ENCODE measurements at regions not wholly inside any gene's neighbourhood (a gene's known extent, or its start where the extent isn't known, plus 50 kb on each side); places are given as distances from the start of the nearest gene placed in this dataset.

- no peak for DNase-seq
Measured at GRCh38 chr5:82684659-82685058, 392.5 kb downstream of the TMEM167A start.

- DNase-seq = no peak
Measured at GRCh38 chr5:82684165-82684564, 393.0 kb downstream of the TMEM167A start.

GRCh38 chr5:82679660-82680059 lies 397.5 kb downstream of the TMEM167A start:
- no peak for DNase-seq

- peak; percentile 11 for DNase-seq
Measured at GRCh38 chr5:82676661-82677060, 398.5 kb upstream of the RPS23 start.

- DNase-seq = no peak
Measured at GRCh38 chr5:82674671-82675070, 396.5 kb upstream of the RPS23 start.

GRCh38 chr5:82673057-82673809 lies 395.1 kb upstream of the RPS23 start:
- DNase-seq = no peak

- no peak for DNase-seq
Measured at GRCh38 chr5:82670692-82671091, 392.5 kb upstream of the RPS23 start.

GRCh38 chr5:82669720-82670119 lies 391.6 kb upstream of the RPS23 start:
- DNase-seq = no peak

- no peak for DNase-seq
Measured at GRCh38 chr5:82666312-82666711, 388.2 kb upstream of the RPS23 start.

GRCh38 chr5:82664732-82665131 lies 386.6 kb upstream of the RPS23 start:
- DNase-seq = no peak

GRCh38 chr5:82663225-82663624 lies 385.1 kb upstream of the RPS23 start:
- no peak for DNase-seq

GRCh38 chr5:82662340-82662739 lies 384.2 kb upstream of the RPS23 start:
- no peak for DNase-seq

GRCh38 chr5:82661933-82662332 lies 383.8 kb upstream of the RPS23 start:
- DNase-seq = no peak

GRCh38 chr5:82661462-82661861 lies 383.3 kb upstream of the RPS23 start:
- no peak for DNase-seq

GRCh38 chr5:82659115-82659514 lies 381.0 kb upstream of the RPS23 start:
- no peak for DNase-seq

GRCh38 chr5:82657033-82657699 lies 379.0 kb upstream of the RPS23 start:
- DNase-seq = no peak

- DNase-seq = no peak
Measured at GRCh38 chr5:82656341-82656761, 378.2 kb upstream of the RPS23 start.

GRCh38 chr5:82655078-82655477 lies 376.9 kb upstream of the RPS23 start:
- no peak for DNase-seq

- DNase-seq = no peak
Measured at GRCh38 chr5:82649943-82650342, 371.8 kb upstream of the RPS23 start.

- no peak for DNase-seq
Measured at GRCh38 chr5:82644766-82645165, 366.6 kb upstream of the RPS23 start.

- no peak for DNase-seq
Measured at GRCh38 chr5:82644229-82644628, 366.1 kb upstream of the RPS23 start.

- DNase-seq = no peak
Measured at GRCh38 chr5:82642313-82642712, 364.2 kb upstream of the RPS23 start.

- peak; percentile 44 for DNase-seq
Measured at GRCh38 chr5:82641331-82642003, 363.3 kb upstream of the RPS23 start.

- no peak for DNase-seq
Measured at GRCh38 chr5:82640916-82641315, 362.8 kb upstream of the RPS23 start.

All from CD4-positive, alpha-beta T cell treated with Interleukin-17A for 1 hour (primary cell).